Lower leg skin (tissue), 4 donors: ENCODE measurements at regions not wholly inside any gene's neighbourhood (a gene's known extent, or its start where the extent isn't known, plus 50 kb on each side); places are given as distances from the start of the nearest gene placed in this dataset.

Source experiments
- DNase-seq, 2 donors: peaks; one replicate each; pipeline ENCODE4 v3.0.0-alpha.2; 2019; ENCODE audit warnings: low spot score in 2 of 2
- H3K4me3 ChIP-seq: fragments of 200-600 bp; sonication (generic); 2 replicates; pipeline ENCODE4 v1.5.1; 2017; ENCODE audit warnings: mild to moderate bottlenecking, low read depth; ENCODE audit not compliant: poor library complexity, severe bottlenecking
- CTCF ChIP-seq, 3 donors: fragments of 450-650 bp; IDR thresholded peaks; one replicate each; pipeline ENCODE4 v1.5.1; 2016; ENCODE audit warnings: antibody characterized with exemption in 3 of 3, mild to moderate bottlenecking in 3 of 3, moderate library complexity in 2 of 3
- POLR2A ChIP-seq, 2 donors: fragments of 450-650 bp; IDR thresholded peaks; one replicate each; pipeline ENCODE4 v1.6.1; 2016 to 2017; ENCODE audit warnings: antibody characterized with exemption in 2 of 2, mild to moderate bottlenecking in 1 of 2, moderate library complexity in 1 of 2
- WGBS, 2 donors: methylation state at CpG; one replicate each; pipeline ENCODE4 v1.1.5; 2018; 5-methylcytosine and 5-hydroxymethylcytosine counted together
- intact Hi-C: fragments of 100-400 bp; cut with DNase I; formaldehyde crosslinking; loops from one replicate; pipeline ENCODE4 v1.15.0; 2023; ENCODE audit warnings: low total_unique reads

GRCh38 chr12:130247634-130248237 lies 85.5 kb downstream of the FZD10 start:
- no peak overlapping the region for H3K4me3 ChIP-seq
- DNase-seq, result no peak
- 80 to 87% methylated on average over 4 of the region's 4 CpGs for WGBS, 2 donors
- no peak for TF ChIP-seq POLR2A (IDR thresholded peaks at IDR 0.05)
- TF ChIP-seq CTCF (IDR thresholded peaks at IDR 0.05), result no peak
- intact Hi-C loops, result no loop called here

GRCh38 chr12:130249376-130249775 lies 87.1 kb downstream of the FZD10 start:
- TF ChIP-seq CTCF (IDR thresholded peaks at IDR 0.05), result no peak
- TF ChIP-seq POLR2A (IDR thresholded peaks at IDR 0.05), result no peak
- intact Hi-C loops, result no loop called here
- no peak overlapping the region for H3K4me3 ChIP-seq
- WGBS, 2 donors, result 77 to 82% methylated on average over 6 of the region's 6 CpGs
- DNase-seq, result no peak

GRCh38 chr12:130251236-130251780 lies 86.4 kb upstream of the PIWIL1 start:
- intact Hi-C loops, result no loop called here
- no peak for TF ChIP-seq CTCF (IDR thresholded peaks at IDR 0.05)
- TF ChIP-seq POLR2A (IDR thresholded peaks at IDR 0.05), result no peak
- DNase-seq, result no peak
- H3K4me3 ChIP-seq, result no peak overlapping the region
- WGBS, 2 donors, result 54 to 70% methylated on average over 5 of the region's 5 CpGs

GRCh38 chr12:130253866-130254265 lies 83.8 kb upstream of the PIWIL1 start:
- 60 to 68% methylated on average over 5 of the region's 5 CpGs for WGBS, 2 donors
- TF ChIP-seq CTCF (IDR thresholded peaks at IDR 0.05) (no peak), POLR2A (IDR thresholded peaks at IDR 0.05) (no peak)
- H3K4me3 ChIP-seq, result no peak overlapping the region
- intact Hi-C loops, result no loop called here
- peak in 1 of 2 donors; percentile 29 for DNase-seq

GRCh38 chr12:130254461-130255276 lies 83.0 kb upstream of the PIWIL1 start:
- TF ChIP-seq POLR2A (IDR thresholded peaks at IDR 0.05), result no peak
- no peak for TF ChIP-seq CTCF (IDR thresholded peaks at IDR 0.05)
- 69 to 72% methylated on average over 19 of the region's 19 CpGs for WGBS, 2 donors
- no peak overlapping the region for H3K4me3 ChIP-seq
- peak in 1 of 2 donors; percentile 22 for DNase-seq
- intact Hi-C loops, result no loop called here
